ENCODE measurements at regions not wholly inside any gene's neighbourhood (a gene's known extent, or its start where the extent isn't known, plus 50 kb on each side); places are given as distances from the start of the nearest gene placed in this dataset.

- dilution Hi-C loops (cut with MboI; ENCODE audit: extremely low pct_ligation_motif_present, low sequenced_read_pairs), result no loop called here
- H4K20me1 ChIP-seq (replicated peaks; ENCODE audit: control insufficient read depth, extremely low read depth, insufficient read depth, low read length), result no peaks in the 10 kb centered on the region
- no peaks in the 10 kb centered on the region for H3K36me3 ChIP-seq (ENCODE audit: control insufficient read depth in 2 of 2, extremely low read depth in 1 of 2, insufficient read depth in 2 of 2, low read length in 2 of 2)
- intact Hi-C loops (cut with micrococcal nuclease), result no loop called here
- FAIRE-seq, result no peak
- no peak overlapping the region for H3K4me3 ChIP-seq (replicated peaks in 1 of 3; ENCODE audit: insufficient read depth in 1 of 3, low read depth in 1 of 3, low read length in 3 of 3)
- H3K9me1 ChIP-seq (replicated peaks; ENCODE audit: control insufficient read depth, extremely low read depth, insufficient read depth, low read length), result no peaks in the 10 kb centered on the region
- H3K27ac ChIP-seq (ENCODE audit: insufficient read depth, low read depth, low read length), result no peak overlapping the region
- no peak for TF ChIP-seq FOS (IDR thresholded peaks at IDR 0.05; ENCODE audit: borderline replicate concordance, insufficient read depth, low read length)
- TF ChIP-seq MYC (IDR thresholded peaks at IDR 0.05; ENCODE audit: low read depth, low read length), result no peak
- no peak for TF ChIP-seq GATA2 (IDR thresholded peaks at IDR 0.05; ENCODE audit: insufficient read depth, insufficient read length, low read depth, low read length)
- TF ChIP-seq POLR2AphosphoS5 (IDR thresholded peaks at IDR 0.05; ENCODE audit: insufficient read depth, low read depth, low read length), result no peak
- TF ChIP-seq EZH2 (IDR thresholded peaks at IDR 0.05; ENCODE audit: borderline replicate concordance, low read depth, low read length, severe bottlenecking), result no peak
- TF ChIP-seq MAX (IDR thresholded peaks at IDR 0.05; ENCODE audit: insufficient read depth, insufficient read length), result no peak
- no peak for TF ChIP-seq CTCF (IDR thresholded peaks at IDR 0.05; ENCODE audit: extremely low read depth in 1 of 2, insufficient read depth in 1 of 2, low read depth in 1 of 2, low read length in 2 of 2)
- TF ChIP-seq JUN (IDR thresholded peaks at IDR 0.05; ENCODE audit: borderline replicate concordance, insufficient read depth, insufficient read length, low read depth), result no peak
- no peak for TF ChIP-seq POLR2A (IDR thresholded peaks at IDR 0.05; ENCODE audit: low read depth, low read length)
- no TSS peak for BruUV-seq (replicated peaks)
- ChIA-PET POLR2A (no interaction called here), CTCF (no interaction called here)
- no peaks in the 10 kb centered on the region for H3K9me3 ChIP-seq (replicated peaks; ENCODE audit: control insufficient read depth, insufficient read depth, low read length)
- no peak overlapping the region for H2AFZ ChIP-seq (ENCODE audit: low read depth, low read length)
- no peak overlapping the region for H3K9ac ChIP-seq (replicated peaks; ENCODE audit: extremely low read depth, insufficient read depth, low read length)
- DNase-seq (ENCODE audit: low read depth, low spot score), result no peak
- no peaks in the 10 kb centered on the region for H3K4me1 ChIP-seq (ENCODE audit: control insufficient read depth, extremely low read depth, insufficient read depth, low read length)
- peaks cover 0 to 4% of the 10 kb centered on the region in 2 experiments for H3K27me3 ChIP-seq (ENCODE audit: control insufficient read depth in 2 of 2, insufficient read depth in 2 of 2, low read length in 2 of 2)
- H3K4me2 ChIP-seq (ENCODE audit: insufficient read depth, low read length), result no peak overlapping the region
- H3K79me2 ChIP-seq (ENCODE audit: control insufficient read depth, insufficient read depth, low read length), result no peaks in the 10 kb centered on the region
These were observed 208.1 kb upstream of the CDYL start for GRCh38 chr6:4568138-4568537.
